HG03354 (cell line): ENCODE measurements at regions not wholly inside any gene's neighbourhood (a gene's known extent, or its start where the extent isn't known, plus 50 kb on each side); places are given as distances from the start of the nearest gene placed in this dataset.

Experiments used
- ATAC-seq: cut with Tn5 transposase; IDR thresholded peaks from one replicate; pipeline ENCODE4 v1.9.1; 2021; ENCODE audit warnings: mild to moderate bottlenecking; ENCODE audit not compliant: unreplicated experiment, poor library complexity, severe bottlenecking

GRCh38 chr4:137656661-137657060 lies 124.4 kb upstream of the PCDH18 start:
- no peak for ATAC-seq

- no peak for ATAC-seq
Observed at GRCh38 chr4:137655302-137655701, 123.0 kb upstream of the PCDH18 start.

- no peak for ATAC-seq
Observed at GRCh38 chr4:137651128-137651527, 118.8 kb upstream of the PCDH18 start.

DNA sequence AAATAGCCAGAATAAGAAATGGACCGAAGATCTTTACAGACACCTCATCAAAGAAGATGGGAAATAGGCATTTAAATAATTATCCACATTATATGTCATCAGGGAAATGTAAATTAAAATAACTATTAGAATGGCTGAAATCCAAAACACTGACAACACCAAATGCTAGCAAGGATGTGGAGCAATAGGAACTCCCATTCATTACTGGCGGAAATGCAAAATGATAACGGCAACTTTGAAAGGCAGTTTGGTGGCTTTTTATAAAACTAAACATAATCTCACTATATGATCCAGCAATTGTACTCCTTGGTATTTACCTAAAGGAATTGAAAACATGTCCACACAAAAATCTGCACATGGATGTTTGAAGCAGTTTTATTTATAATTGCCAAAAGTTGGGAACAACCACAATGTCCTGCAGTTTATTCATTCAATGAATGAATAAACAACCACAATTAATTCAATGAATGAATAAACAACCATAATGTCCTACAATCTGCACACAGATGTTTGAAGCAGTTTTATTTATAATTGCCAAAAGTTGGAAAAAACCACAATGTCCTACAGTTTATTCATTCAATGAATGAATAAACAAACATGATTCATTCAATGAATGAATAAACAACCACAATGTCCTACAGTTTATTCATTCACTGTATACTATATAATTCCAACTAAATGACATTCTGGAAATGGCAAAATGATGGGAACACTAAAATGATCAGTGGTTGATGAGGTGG lies 117.6 kb upstream of the PCDH18 start:
- no peak for ATAC-seq

GRCh38 chr4:137648531-137648930 lies 116.2 kb upstream of the PCDH18 start:
- no peak for ATAC-seq

DNA sequence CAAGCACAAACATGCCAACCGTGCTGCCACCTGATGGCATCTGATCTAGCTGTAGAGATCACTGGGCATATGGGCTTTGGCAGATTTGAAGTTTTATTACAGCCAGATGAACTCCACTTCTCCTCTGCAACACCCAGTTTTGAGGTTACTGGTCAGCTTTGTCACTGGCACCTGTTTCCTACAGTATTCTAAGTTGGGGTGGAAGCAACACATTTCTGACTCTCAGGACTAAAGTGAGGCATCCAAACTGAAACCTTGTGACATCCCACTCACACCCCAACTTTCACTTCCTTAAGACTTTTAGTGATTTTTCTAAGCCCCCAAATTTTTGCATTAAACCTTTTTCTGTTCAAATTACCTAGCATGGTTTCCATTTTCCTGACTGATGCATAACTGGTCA lies 115.1 kb upstream of the PCDH18 start:
- peak; percentile 88 for ATAC-seq

DNA sequence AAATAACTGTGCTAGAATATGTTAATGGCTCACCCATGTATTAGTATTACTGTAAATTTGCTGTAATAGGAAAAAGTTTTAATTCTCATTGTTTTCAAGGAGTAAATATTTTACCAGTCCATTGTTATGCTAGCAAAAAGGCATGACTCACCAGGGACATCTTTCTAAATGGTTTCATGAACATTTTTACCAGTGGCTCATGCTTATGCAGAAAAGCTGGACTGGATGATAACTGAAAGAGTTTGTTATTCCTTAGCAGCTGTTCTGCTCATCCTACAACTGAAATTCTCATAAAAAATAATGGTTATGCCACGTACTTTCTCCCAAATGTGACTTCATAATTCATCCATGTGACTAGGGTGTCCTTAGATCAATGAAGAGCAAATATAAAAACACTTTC lies 111.9 kb upstream of the PCDH18 start:
- no peak for ATAC-seq

DNA sequence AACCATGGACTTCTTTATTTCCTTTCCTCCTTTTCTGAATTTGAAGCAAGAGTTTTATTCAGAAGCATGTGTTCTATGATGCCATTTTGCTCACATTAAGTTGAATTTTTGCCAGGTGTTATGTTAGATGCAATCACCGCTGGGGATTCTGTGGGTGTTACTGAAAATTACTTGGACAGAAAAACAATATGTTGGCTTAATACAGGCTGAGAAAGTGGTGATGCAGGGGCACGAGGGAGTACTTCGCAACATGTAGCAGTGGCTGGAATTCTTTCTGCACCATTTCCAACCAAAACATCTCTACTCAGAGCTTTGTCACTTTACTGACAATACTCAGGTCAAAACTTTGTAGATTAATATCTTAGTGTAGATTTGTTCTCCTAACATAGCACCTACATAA lies 109.2 kb upstream of the PCDH18 start:
- ATAC-seq: no peak

DNA sequence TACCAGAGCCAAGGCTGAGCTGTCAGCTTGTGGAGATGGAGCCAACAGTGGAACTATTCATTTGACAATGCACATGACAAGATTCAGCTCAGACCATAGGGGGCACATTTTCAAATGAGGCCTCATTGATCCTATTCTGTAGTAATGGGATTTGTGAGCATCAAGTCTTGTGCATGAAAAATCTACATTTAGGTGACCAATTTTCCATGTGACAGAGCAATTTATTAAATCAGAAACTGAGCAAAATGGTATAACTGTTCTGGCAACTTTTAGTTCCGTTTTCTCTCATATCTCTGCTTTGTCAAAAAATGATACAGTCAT lies 108.5 kb upstream of the PCDH18 start:
- no peak for ATAC-seq

DNA sequence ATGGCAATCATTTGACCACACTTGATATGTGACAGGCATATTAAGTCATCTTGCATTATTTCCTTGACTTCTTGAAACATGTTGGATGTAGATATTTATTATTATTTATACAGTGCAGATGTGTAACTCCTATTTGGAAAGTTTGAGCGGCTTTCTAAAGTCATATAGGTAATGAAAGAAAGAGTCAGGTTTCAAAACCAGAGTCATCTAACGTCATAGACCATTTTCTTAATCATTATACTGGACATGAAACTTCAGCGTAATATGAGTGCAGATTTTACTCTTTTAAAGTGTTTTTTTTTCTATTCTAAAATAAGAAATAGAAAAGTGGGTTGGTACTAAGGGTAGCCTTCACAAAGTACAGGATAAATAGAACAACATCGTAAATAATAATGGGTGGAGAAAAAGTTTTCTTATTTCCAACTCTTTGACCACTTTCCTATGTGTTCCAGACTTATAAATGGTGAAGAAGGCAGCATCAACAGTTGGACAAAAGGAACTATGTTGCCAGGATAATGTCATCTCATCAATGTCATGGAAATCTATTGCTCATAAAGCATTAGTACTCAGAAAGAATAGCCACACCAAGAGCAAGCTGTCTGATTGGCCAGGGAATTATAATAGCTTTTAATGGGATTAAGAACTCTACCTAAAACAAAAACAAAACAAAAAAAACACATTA lies 108.0 kb upstream of the PCDH18 start:
- ATAC-seq: peak; percentile 69

DNA sequence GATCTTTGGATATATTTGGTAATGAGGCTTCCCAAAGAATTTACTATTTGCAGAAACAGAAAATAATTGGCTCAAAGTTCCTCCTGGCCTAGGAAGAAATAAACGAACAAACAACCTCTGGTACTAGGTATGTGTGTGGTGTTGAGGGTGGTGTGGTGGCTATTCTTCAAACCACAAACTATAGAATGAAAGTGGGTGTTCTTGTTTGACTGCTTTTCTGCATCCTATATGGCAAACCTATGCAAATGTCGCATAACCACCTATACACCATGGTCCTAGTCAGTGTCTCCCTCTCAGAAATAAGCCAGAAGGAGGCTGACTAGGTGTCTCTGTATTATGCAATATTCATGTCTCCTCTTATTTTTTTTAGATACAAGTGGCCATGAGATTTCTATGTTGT lies 106.6 kb upstream of the PCDH18 start:
- no peak for ATAC-seq

GRCh38 chr4:137635601-137636000 lies 103.3 kb upstream of the PCDH18 start:
- no peak for ATAC-seq

DNA sequence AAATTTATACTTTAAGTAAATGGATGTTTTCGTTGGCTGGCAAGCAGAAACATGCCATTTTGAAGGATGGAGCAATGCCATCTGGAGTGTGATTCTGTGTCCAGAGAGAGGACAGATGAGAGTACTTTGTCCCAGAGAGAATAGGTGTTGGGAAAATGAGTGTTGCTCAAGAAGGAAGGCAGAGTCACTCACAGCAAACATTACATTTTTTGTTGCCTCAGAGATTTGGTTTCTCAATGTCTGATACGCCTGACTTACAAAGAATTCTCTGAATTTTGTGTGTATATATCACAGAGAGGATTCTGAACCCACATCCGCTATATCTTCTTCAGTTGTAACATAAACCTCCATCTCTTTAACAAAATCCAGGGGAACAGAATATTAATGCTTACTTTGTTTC lies 102.8 kb upstream of the PCDH18 start:
- no peak for ATAC-seq

GRCh38 chr4:137632842-137633241 lies 100.5 kb upstream of the PCDH18 start:
- ATAC-seq: no peak

GRCh38 chr4:137631605-137632004 lies 99.3 kb upstream of the PCDH18 start:
- ATAC-seq: no peak

- ATAC-seq: no peak
Observed at GRCh38 chr4:137630252-137630651, 98.0 kb upstream of the PCDH18 start.

DNA sequence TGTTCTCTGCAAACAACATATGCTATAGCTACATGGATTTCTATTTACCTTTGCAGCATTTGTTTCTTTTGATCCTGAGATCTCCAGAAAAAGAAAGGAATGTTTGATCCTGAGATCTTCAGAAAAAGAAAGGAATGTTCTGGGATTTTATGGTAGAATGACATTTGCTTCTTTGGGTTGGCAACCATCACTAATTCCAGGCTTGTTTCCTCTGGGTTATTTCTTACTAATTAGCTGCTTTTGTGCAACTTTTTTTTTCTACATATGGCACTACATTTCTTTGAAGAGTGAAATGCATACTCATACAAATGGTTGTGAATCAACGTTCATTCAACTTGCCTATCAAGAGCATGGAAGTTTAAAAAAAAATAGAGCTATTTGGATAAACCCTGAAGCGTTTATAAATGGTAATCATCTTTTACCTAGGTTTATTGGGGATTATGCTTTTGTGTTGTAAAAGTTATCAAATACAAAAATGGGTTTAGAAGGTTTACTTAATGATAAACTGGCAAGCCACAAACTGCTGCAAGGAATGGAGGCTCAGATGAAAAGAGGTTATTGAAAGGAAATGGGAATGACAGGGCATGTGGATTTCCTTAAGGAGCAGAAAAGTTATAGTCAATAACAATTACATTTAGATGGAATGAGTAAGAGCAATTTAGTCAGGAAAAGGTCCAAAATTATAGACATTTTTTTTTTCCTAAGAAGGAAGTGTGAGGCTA lies 95.6 kb upstream of the PCDH18 start:
- ATAC-seq: no peak

- ATAC-seq: no peak
Observed at GRCh38 chr4:137626942-137627738, 94.8 kb upstream of the PCDH18 start.

GRCh38 chr4:137623013-137623412 lies 90.7 kb upstream of the PCDH18 start:
- ATAC-seq: no peak

- no peak for ATAC-seq
Observed at GRCh38 chr4:137621056-137621455, 88.8 kb upstream of the PCDH18 start.
